Activated B cell treated with CpG ODN at 0.5 μM for 24 hours (primary cell): ENCODE measurements at regions not wholly inside any gene's neighbourhood (a gene's known extent, or its start where the extent isn't known, plus 50 kb on each side); places are given as distances from the start of the nearest gene placed in this dataset.
"Not testable (repeated sequence)": the region's sequence is repeated elsewhere in the genome, so short reads cannot be mapped to it uniquely, and the experiment has no call there.

Experiments
- ATAC-seq: fragments of 200-7000 bp; cut with Tn5 transposase; one replicate; pipeline ENCODE4 v1.10.0; 2021; ENCODE audit warnings: low read depth, mild to moderate bottlenecking, moderate library complexity
- CTCF ChIA-PET: fragments of 350-600 bp; sonication (Branson Sonifier 250); formaldehyde crosslinking; loops from one replicate; lab custom pipeline; 2021; ENCODE audit warnings: antibody characterized with exemption; lab: Charles Lee
- POLR2A ChIA-PET: fragments of 350-600 bp; sonication (Branson Sonifier 250); formaldehyde crosslinking; loops from one replicate; lab custom pipeline; 2021; ENCODE audit warnings: antibody characterized with exemption; lab: Charles Lee
- DNase-seq: peaks from one replicate; pipeline ENCODE4 v3.0.0; 2022
- H3K27ac Mint-ChIP-seq: one replicate; pipeline ENCODE4 v1.8.0; 2020; ENCODE audit warnings: mixed read lengths
- H3K27me3 Mint-ChIP-seq: one replicate; pipeline ENCODE4 v1.8.0; 2021; ENCODE audit warnings: mixed read lengths
- H3K36me3 Mint-ChIP-seq: one replicate; pipeline ENCODE4 v1.8.0; 2021; ENCODE audit warnings: low read depth, mixed read lengths
- H3K4me1 Mint-ChIP-seq: one replicate; pipeline ENCODE4 v1.8.0; 2021; ENCODE audit warnings: mixed read lengths
- H3K4me3 Mint-ChIP-seq: one replicate; pipeline ENCODE4 v1.8.0; 2020; ENCODE audit warnings: mild to moderate bottlenecking, mixed read lengths
- H3K9me3 Mint-ChIP-seq: one replicate; pipeline ENCODE4 v1.8.0; 2020; ENCODE audit warnings: mixed read lengths
- CTCF ChIP-seq: fragments of 200-600 bp; IDR thresholded peaks from one replicate; pipeline ENCODE4 v1.8.0; 2022; ENCODE audit warnings: antibody characterized with exemption, mild to moderate bottlenecking
- intact Hi-C: fragments of 100-400 bp; cut with micrococcal nuclease; formaldehyde crosslinking; loops from one replicate; pipeline ENCODE4 v1.15.1; 2024

DNA sequence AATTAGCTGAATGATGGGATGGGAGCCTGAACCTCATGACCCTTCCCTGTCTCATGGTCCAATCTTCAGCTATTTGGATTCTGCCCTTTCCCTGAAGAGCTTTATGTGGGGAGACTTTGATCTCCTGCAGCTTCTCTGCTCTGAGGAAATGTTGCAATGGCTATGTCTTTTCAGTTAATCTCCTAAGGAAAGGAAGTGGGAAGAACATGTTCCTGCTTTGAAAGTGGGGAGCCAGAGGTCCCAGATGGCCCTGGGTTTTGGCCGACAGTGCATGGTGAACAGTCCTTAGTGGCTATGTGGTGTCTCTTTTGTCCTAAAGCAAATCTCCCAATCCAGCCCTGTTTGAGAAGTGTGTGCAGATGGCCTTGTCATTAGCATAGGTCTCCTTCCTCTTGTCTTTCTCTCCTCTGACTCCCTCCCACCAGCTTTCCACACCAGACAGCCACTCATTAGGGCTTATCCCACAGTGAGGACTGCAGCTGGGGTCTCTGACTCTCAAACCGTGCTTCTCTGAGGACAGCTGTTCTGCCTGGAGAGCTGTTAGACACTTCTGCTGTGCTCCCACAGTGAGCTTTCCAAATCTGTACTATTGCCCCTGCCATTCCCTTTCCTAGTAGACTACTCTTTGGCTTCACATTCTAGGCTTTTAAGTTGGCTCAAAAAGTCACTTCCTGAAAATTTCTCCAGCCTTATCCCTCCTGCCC lies 365.8 kb upstream of the UMPS start:
- POLR2A ChIA-PET: no interaction called here
- H3K4me1 Mint-ChIP-seq: no peaks in the 10 kb centered on the region
- H3K9me3 Mint-ChIP-seq: no peaks in the 10 kb centered on the region
- intact Hi-C loops: no loop called here
- no peak for ATAC-seq
- H3K27me3 Mint-ChIP-seq: peaks cover 5% of the 10 kb centered on the region
- no peak for DNase-seq
- H3K4me3 Mint-ChIP-seq: no peak overlapping the region
- no peak for TF ChIP-seq CTCF
- H3K27ac Mint-ChIP-seq: no peak overlapping the region
- no peaks in the 10 kb centered on the region for H3K36me3 Mint-ChIP-seq
- CTCF ChIA-PET: no interaction called here

GRCh38 chr3:124366655-124367054 lies 363.6 kb upstream of the UMPS start:
- CTCF ChIA-PET, H3K4me3 Mint-ChIP-seq, H3K9me3 Mint-ChIP-seq: not testable (repeated sequence)

DNA sequence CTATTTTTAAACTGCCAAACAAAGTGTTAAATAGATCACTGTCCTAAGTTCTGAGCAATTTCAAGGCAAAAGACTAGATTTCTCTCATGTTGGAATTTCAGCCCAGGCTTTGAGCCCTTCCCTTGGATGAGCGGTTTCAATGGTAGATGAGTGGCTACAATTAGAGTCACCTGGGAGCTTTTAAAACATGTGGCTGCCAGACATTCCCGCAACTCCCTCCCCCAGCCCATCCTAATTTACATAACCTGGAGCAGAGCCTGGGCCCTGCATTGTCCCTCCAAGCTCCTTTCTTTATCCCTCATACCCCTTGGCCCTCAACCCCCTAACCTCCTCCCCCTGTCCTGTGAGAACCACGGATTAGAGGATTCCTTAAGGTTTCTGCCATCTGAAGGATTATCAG lies 357.5 kb upstream of the UMPS start:
- no peak overlapping the region for H3K4me3 Mint-ChIP-seq
- TF ChIP-seq CTCF: no peak

More at GRCh38 chr3:124366655-124367054, 363.6 kb upstream of the UMPS start:
- H3K4me1 Mint-ChIP-seq, DNase-seq, intact Hi-C loops, ATAC-seq, H3K36me3 Mint-ChIP-seq, H3K27me3 Mint-ChIP-seq, POLR2A ChIA-PET, H3K27ac Mint-ChIP-seq: not testable (repeated sequence)

GRCh38 chr3:124373524-124373923 lies 356.7 kb upstream of the UMPS start:
- POLR2A ChIA-PET: no interaction called here
- no peak overlapping the region for H3K4me3 Mint-ChIP-seq
- H3K9me3 Mint-ChIP-seq: peaks cover 8% of the 10 kb centered on the region
- ATAC-seq (no peak), DNase-seq (no peak)
- H3K27me3 Mint-ChIP-seq: peaks cover 5% of the 10 kb centered on the region
- H3K36me3 Mint-ChIP-seq: no peaks in the 10 kb centered on the region
- intact Hi-C loops: no loop called here
- H3K4me1 Mint-ChIP-seq: no peaks in the 10 kb centered on the region
- TF ChIP-seq CTCF: no peak
- CTCF ChIA-PET: no interaction called here
- H3K27ac Mint-ChIP-seq: no peak overlapping the region

More for the DNA sequence above, 357.5 kb upstream of the UMPS start:
- ChIA-PET CTCF (no interaction called here), POLR2A (no interaction called here)
- no peak for DNase-seq
- no peak for ATAC-seq
- Mint-ChIP-seq H3K27me3 (peaks cover 4% of the 10 kb centered on the region), H3K4me1 (no peaks in the 10 kb centered on the region), H3K36me3 (no peaks in the 10 kb centered on the region), H3K27ac (no peak overlapping the region), H3K9me3 (peaks cover 2% of the 10 kb centered on the region)
- intact Hi-C loops: no loop called here

DNA sequence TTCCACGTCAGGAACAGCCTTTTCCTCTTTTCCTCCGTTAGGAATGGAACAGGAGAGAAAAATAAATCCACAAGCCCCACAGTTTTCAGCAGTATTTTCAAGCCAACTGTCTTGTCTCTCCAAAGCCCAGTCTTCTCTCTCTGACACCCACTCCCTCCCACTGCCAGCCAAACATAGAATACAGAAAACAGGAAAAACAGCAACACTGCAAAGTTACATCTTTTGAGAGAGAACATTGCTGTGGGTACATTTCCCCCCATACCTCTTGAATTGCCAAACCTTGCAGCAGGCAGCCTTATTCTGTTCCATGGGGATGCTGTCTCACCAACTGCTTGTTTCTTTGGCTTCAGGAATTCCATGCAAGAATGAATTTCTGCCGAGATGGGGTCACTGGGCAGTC lies 355.7 kb upstream of the UMPS start:
- Mint-ChIP-seq H3K4me3 (no peak overlapping the region), H3K27me3 (peaks cover 5% of the 10 kb centered on the region), H3K27ac (no peak overlapping the region), H3K4me1 (no peaks in the 10 kb centered on the region), H3K9me3 (peaks cover 10% of the 10 kb centered on the region), H3K36me3 (no peaks in the 10 kb centered on the region)
- ATAC-seq (no peak), DNase-seq (no peak)
- CTCF ChIA-PET: no interaction called here
- intact Hi-C loops: no loop called here
- POLR2A ChIA-PET: no interaction called here
- no peak for TF ChIP-seq CTCF
